ENCODE measurements at regions not wholly inside any gene's neighbourhood (a gene's known extent, or its start where the extent isn't known, plus 50 kb on each side); places are given as distances from the start of the nearest gene placed in this dataset.

DNA sequence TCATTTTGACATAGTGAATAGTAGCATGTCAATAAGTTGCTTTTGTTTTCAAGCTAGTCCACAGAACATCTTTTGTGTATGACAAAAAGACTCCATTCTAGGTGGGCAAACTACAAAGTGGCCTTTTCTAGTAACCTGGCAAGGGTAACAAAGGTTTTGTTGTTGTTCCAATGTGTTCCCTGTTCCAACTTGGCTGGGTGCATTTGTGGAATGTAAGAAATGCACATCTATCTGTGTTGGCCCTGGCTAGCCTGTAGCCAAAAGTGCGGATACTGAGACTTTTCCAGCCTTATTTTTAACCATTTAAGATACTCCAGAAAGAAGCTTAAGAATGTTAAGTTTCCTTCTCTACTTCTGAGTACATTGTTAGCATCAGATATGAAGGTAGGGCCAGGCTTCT lies 118.7 kb upstream of the CHRDL1 start:
- no peak for TF ChIP-seq POLR2AphosphoS5 (IDR thresholded peaks at IDR 0.05; ENCODE audit: low read depth, low read length)
- no peak for TF ChIP-seq POLR2A (IDR thresholded peaks at IDR 0.05; ENCODE audit: low read depth, low read length)
- TF ChIP-seq POU2F2 (IDR thresholded peaks at IDR 0.05; ENCODE audit: low read depth, low read length), result no peak
- TF ChIP-seq PAX5 (IDR thresholded peaks at IDR 0.05; ENCODE audit: insufficient read depth, low read length, severe bottlenecking), result no peak
- no peak for TF ChIP-seq TAF1 (IDR thresholded peaks at IDR 0.05; ENCODE audit: low read depth, low read length)
- TF ChIP-seq SPI1 (IDR thresholded peaks at IDR 0.05; ENCODE audit: low read depth, low read length), result no peak

Data from GM12891 (cell line).